GM12892 (cell line): ENCODE measurements at regions not wholly inside any gene's neighbourhood (a gene's known extent, or its start where the extent isn't known, plus 50 kb on each side); places are given as distances from the start of the nearest gene placed in this dataset.
"Not testable (repeated sequence)": the region's sequence is repeated elsewhere in the genome, so short reads cannot be mapped to it uniquely, and the experiment has no call there.

ENCODE experiments used
- DNase-seq: peaks from one replicate; pipeline ENCODE4 v3.0.0; 2011; ENCODE audit not compliant: insufficient read length
- FAIRE-seq: peaks from 2 replicates; lab custom pipeline; 2011; peaks lifted over from hg19 to GRCh38; lab: Jason Lieb, UNC
- POLR2A ChIP-seq: IDR thresholded peaks from 2 replicates; pipeline ENCODE4 v1.6.1; 2011; ENCODE audit warnings: low read depth, low read length, control low read depth
- POLR2AphosphoS5 ChIP-seq: IDR thresholded peaks from 2 replicates; pipeline ENCODE4 v1.6.1; 2011; ENCODE audit warnings: low read depth, low read length, control low read depth
- TAF1 ChIP-seq: IDR thresholded peaks from 2 replicates; pipeline ENCODE4 v1.6.1; 2011; ENCODE audit warnings: low read depth, mild to moderate bottlenecking, control low read depth, low read length, borderline replicate concordance

- no peak for TF ChIP-seq POLR2A
- no peak for TF ChIP-seq POLR2AphosphoS5
- TF ChIP-seq TAF1 = no peak
- FAIRE-seq = no peak
- DNase-seq = no peak
These were observed 697.3 kb downstream of the TFAP2A start for GRCh38 chr6:9717568-9717967.

GRCh38 chr6:9711365-9711764 is 703.5 kb downstream of the TFAP2A start:
- no peak for FAIRE-seq
- TF ChIP-seq TAF1 (no peak), POLR2AphosphoS5 (no peak), POLR2A (no peak)
- DNase-seq = no peak

GRCh38 chr6:9710574-9710973 is 704.3 kb downstream of the TFAP2A start:
- no peak for DNase-seq

GRCh38 chr6:9708600-9708999 is 706.3 kb downstream of the TFAP2A start:
- TF ChIP-seq POLR2A = no peak
- DNase-seq (no peak), FAIRE-seq (peak; percentile 54)

More at GRCh38 chr6:9710574-9710973, 704.3 kb downstream of the TFAP2A start:
- TF ChIP-seq TAF1 = no peak
- no peak for TF ChIP-seq POLR2AphosphoS5
- TF ChIP-seq POLR2A = no peak
- FAIRE-seq = no peak

GRCh38 chr6:9704989-9705388 is 709.9 kb downstream of the TFAP2A start:
- DNase-seq (no peak), FAIRE-seq (no peak)
- TF ChIP-seq TAF1 = no peak
- no peak for TF ChIP-seq POLR2A
- TF ChIP-seq POLR2AphosphoS5 = no peak

- DNase-seq (no peak), FAIRE-seq (no peak)
- TF ChIP-seq POLR2A = no peak
- TF ChIP-seq POLR2AphosphoS5 = no peak
- TF ChIP-seq TAF1 = no peak
These were observed 712.0 kb downstream of the TFAP2A start for GRCh38 chr6:9702914-9703313.

GRCh38 chr6:9699888-9700287 is 715.0 kb downstream of the TFAP2A start:
- TF ChIP-seq POLR2AphosphoS5 = no peak
- no peak for TF ChIP-seq TAF1
- no peak for TF ChIP-seq POLR2A
- FAIRE-seq (no peak), DNase-seq (no peak)

- no peak for DNase-seq
- FAIRE-seq = no peak
- TF ChIP-seq TAF1 (no peak), POLR2A (no peak), POLR2AphosphoS5 (no peak)
These were observed 717.5 kb downstream of the TFAP2A start for GRCh38 chr6:9697263-9697931.

- no peak for FAIRE-seq
- DNase-seq = no peak
- TF ChIP-seq POLR2AphosphoS5 = no peak
- TF ChIP-seq TAF1 = no peak
- no peak for TF ChIP-seq POLR2A
These were observed 724.5 kb downstream of the TFAP2A start for GRCh38 chr6:9690388-9690787.

GRCh38 chr6:9680727-9681126 is 734.1 kb downstream of the TFAP2A start:
- not testable (repeated sequence) for FAIRE-seq, DNase-seq

- FAIRE-seq = no peak
- TF ChIP-seq POLR2A (no peak), TAF1 (no peak), POLR2AphosphoS5 (no peak)
- no peak for DNase-seq
These were observed 739.8 kb downstream of the TFAP2A start for GRCh38 chr6:9675122-9675521.

GRCh38 chr6:9659848-9660247 is 755.0 kb downstream of the TFAP2A start:
- no peak for DNase-seq
- no peak for TF ChIP-seq TAF1
- TF ChIP-seq POLR2A = no peak
- TF ChIP-seq POLR2AphosphoS5 = no peak
- no peak for FAIRE-seq
